Tibial artery (tissue), 4 donors: ENCODE measurements at regions not wholly inside any gene's neighbourhood (a gene's known extent, or its start where the extent isn't known, plus 50 kb on each side); places are given as distances from the start of the nearest gene placed in this dataset.

Experiments
- DNase-seq, 2 donors: peaks; one replicate each; pipeline ENCODE4 v3.0.0-alpha.2; 2019
- H3K27ac ChIP-seq, 2 donors: fragments of 200-600 bp; sonication (generic) in 1 of 2; 1 replicate in 1 of 2; 2 replicates in 1 of 2; pipeline ENCODE4 v1.5.1; 2018 to 2019; ENCODE audit warnings: mild to moderate bottlenecking in 1 of 2
- H3K27me3 ChIP-seq, 2 donors: fragments of 200-600 bp; sonication (generic) in 1 of 2; one replicate each; pipeline versions ENCODE4 v1.5.1 to v1.6.0; 2016 to 2019
- H3K36me3 ChIP-seq, 3 donors: fragments of 200-600 bp; sonication (generic) in 2 of 3; one replicate each; pipeline ENCODE4 v1.5.1; 2016 to 2019; ENCODE audit warnings: mild to moderate bottlenecking in 2 of 3
- H3K4me1 ChIP-seq, 4 donors: fragments of 200-600 bp; sonication (generic) in 2 of 4; 1 replicate in 3 of 4; 2 replicates in 1 of 4; pipeline ENCODE4 v1.5.1; 2016 to 2019
- H3K4me3 ChIP-seq, 2 donors: fragments of 200-600 bp; sonication (generic) in 1 of 2; 1 replicate in 1 of 2; 2 replicates in 1 of 2; pipeline ENCODE4 v1.5.1; 2018 to 2019; ENCODE audit warnings: mild to moderate bottlenecking in 2 of 2
- H3K9me3 ChIP-seq, 3 donors: fragments of 200-600 bp; sonication (generic) in 1 of 3; one replicate each; pipeline ENCODE4 v1.5.1; 2016 to 2019
- intact Hi-C: fragments of 100-400 bp; cut with DNase I; formaldehyde crosslinking; loops from one replicate; pipeline ENCODE4 v1.15.0; 2023; ENCODE audit warnings: low total_unique reads
- TF ChIP-seq, protein P1 (sequence below), 2 experiments: fragments of 200-600 bp in 1 of 2; fragments of 450-650 bp in 1 of 2; IDR thresholded peaks; one replicate each; pipeline ENCODE4 v1.5.1; 2017 to 2019; ENCODE audit warnings: antibody characterized with exemption in 2 of 2, mild to moderate bottlenecking in 1 of 2, moderate library complexity in 1 of 2

DNA sequence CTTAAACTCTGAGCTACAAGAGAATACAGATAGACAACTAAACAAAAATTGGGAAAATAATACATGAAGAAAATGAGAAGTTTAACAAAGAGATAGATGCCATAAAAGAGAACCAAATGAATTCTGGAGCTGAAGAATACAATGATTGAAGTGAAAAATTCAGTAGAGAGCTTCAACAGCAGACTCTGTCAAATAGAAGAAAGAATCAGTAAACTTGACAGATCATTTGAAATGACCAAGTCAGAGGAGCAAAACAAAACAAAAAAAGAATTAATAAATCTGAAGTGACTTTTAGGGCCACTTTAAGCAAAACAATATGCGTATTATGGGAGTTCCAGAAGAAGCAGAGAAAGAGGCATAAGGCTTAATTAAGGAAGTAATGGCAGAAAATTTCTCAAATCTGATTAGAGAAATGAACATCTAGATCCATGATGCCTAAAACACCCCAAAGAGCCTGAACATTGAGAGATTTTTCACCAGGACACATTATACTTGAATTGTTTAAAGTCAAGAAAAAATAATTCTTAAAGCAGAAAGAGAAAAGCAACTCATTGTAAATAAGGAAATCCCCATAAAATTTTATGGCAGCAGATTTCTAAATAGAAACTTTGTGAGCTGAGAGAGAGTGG lies 61.0 kb upstream of the RNU6-8 start:
- Histone ChIP-seq H3K27me3 (no peaks in the 10 kb centered on the region), H3K27ac (no peak overlapping the region), H3K4me3 (no peak overlapping the region), H3K36me3 (no peaks in the 10 kb centered on the region), H3K4me1 (no peaks in the 10 kb centered on the region), H3K9me3 (peaks cover 0 to 29% (median 5%) of the 10 kb centered on the region in 3 donors)
- intact Hi-C loops, result no loop called here
- no peak for DNase-seq
- TF ChIP-seq, protein P1, sequence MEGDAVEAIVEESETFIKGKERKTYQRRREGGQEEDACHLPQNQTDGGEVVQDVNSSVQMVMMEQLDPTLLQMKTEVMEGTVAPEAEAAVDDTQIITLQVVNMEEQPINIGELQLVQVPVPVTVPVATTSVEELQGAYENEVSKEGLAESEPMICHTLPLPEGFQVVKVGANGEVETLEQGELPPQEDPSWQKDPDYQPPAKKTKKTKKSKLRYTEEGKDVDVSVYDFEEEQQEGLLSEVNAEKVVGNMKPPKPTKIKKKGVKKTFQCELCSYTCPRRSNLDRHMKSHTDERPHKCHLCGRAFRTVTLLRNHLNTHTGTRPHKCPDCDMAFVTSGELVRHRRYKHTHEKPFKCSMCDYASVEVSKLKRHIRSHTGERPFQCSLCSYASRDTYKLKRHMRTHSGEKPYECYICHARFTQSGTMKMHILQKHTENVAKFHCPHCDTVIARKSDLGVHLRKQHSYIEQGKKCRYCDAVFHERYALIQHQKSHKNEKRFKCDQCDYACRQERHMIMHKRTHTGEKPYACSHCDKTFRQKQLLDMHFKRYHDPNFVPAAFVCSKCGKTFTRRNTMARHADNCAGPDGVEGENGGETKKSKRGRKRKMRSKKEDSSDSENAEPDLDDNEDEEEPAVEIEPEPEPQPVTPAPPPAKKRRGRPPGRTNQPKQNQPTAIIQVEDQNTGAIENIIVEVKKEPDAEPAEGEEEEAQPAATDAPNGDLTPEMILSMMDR (IDR thresholded peaks at IDR 0.05), result no peak

DNA sequence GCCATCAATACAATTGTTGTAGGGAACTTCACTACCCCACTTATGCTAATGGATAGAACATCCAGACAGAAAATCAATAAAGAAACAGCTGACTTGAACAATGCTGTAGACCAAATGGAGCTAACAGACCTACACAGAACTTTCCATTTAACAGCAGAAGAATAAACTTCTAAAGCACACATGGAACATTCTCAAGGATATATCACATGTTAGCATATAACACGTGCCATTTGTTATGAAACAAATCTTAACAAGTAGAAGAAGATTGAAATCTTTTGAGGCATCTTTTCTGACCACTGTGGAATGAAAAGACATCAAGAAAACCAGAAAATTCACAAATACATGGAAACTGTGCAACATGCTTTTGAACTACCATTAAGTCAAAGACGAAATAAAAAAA lies 62.5 kb upstream of the RNU6-8 start:
- H3K27ac ChIP-seq, result no peak overlapping the region
- peaks cover 0 to 29% (median 5%) of the 10 kb centered on the region in 3 donors for H3K9me3 ChIP-seq
- H3K36me3 ChIP-seq, result no peaks in the 10 kb centered on the region
- TF ChIP-seq, protein P1 (IDR thresholded peaks at IDR 0.05), result no peak
- H3K27me3 ChIP-seq, result no peaks in the 10 kb centered on the region
- no peak overlapping the region for H3K4me3 ChIP-seq
- H3K4me1 ChIP-seq, result no peaks in the 10 kb centered on the region
- intact Hi-C loops, result no loop called here
- no peak for DNase-seq

DNA sequence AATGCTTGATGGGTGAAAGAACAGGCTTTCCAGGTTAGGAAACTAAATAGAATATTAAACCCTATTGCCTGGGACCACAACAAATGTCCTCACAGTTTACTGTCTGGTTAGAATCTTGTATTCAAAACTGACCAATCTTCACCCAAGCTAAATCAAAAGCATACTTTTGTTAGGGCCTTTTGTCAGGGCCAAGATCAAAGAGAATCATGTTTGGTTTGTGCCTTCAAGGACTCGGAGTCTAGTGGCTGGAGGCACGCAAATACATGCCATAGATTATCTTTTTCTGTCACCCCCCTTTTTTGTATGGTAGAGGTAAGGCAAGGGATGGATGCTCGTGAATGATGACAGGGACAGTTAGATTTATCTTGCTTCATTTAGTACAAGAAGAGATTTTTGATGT lies 51.1 kb upstream of the AKAP6 start:
- H3K36me3 ChIP-seq, result no peaks in the 10 kb centered on the region
- no peaks in the 10 kb centered on the region for H3K27me3 ChIP-seq
- H3K27ac ChIP-seq, result no peak overlapping the region
- no peak for DNase-seq
- no peak overlapping the region for H3K4me3 ChIP-seq
- H3K4me1 ChIP-seq, result no peaks in the 10 kb centered on the region
- intact Hi-C loops, result no loop called here
- TF ChIP-seq, protein P1 (IDR thresholded peaks at IDR 0.05), result no peak
- H3K9me3 ChIP-seq, result no peaks in the 10 kb centered on the region
